Brain microvascular endothelial cell (primary cell): ENCODE measurements at regions not wholly inside any gene's neighbourhood (a gene's known extent, or its start where the extent isn't known, plus 50 kb on each side); places are given as distances from the start of the nearest gene placed in this dataset.
A peak's percentile ranks its signal among the peaks of the same experiment; 100 is the strongest.

ENCODE experiments used
- DNase-seq: peaks from one replicate; pipeline ENCODE4 v3.0.0-alpha.2; 2020
- H3K27ac ChIP-seq: fragments of 250-450 bp; sonication (Bioruptor Pico); 2 replicates; pipeline ENCODE4 v1.5.1; 2020; ENCODE audit warnings: mild to moderate bottlenecking, moderate library complexity
- H3K27me3 ChIP-seq: fragments of 250-450 bp; sonication (Bioruptor Pico); replicated peaks from 2 replicates; pipeline ENCODE4 v1.5.1; 2020; ENCODE audit warnings: mild to moderate bottlenecking
- H3K36me3 ChIP-seq: fragments of 250-450 bp; sonication (Bioruptor Pico); replicated peaks from 2 replicates; pipeline ENCODE4 v1.5.1; 2020; ENCODE audit warnings: mild to moderate bottlenecking
- H3K4me3 ChIP-seq: 2 replicates; pipeline ENCODE4 v1.5.1; 2011; ENCODE audit warnings: low read depth, mild to moderate bottlenecking, control low read depth, low read length, moderate library complexity
- CTCF ChIP-seq: IDR thresholded peaks from 2 replicates; pipeline ENCODE4 v1.5.1; 2011; ENCODE audit warnings: low read depth, mild to moderate bottlenecking, moderate library complexity, low read length, control low read depth, inconsistent platforms; ENCODE audit errors: missing control alignments
- in situ Hi-C: cut with HindIII; loops from 2 replicates; pipeline ENCODE4 v1.10.0; 2017; ENCODE audit warnings: low sequenced_read_pairs, low pct_ligation_motif_present

- TF ChIP-seq CTCF: no peak
- no peaks in the 10 kb centered on the region for H3K27me3 ChIP-seq
- no peak overlapping the region for H3K4me3 ChIP-seq
- DNase-seq: no peak
- in situ Hi-C loops: no loop called here
- H3K27ac ChIP-seq: no peak overlapping the region
- H3K36me3 ChIP-seq: no peaks in the 10 kb centered on the region
These were observed 252.5 kb downstream of the GPM6A start for GRCh38 chr4:175559526-175559925.

GRCh38 chr4:175560604-175561003 lies 251.5 kb downstream of the GPM6A start:
- H3K27me3 ChIP-seq: no peaks in the 10 kb centered on the region
- H3K4me3 ChIP-seq: no peak overlapping the region
- TF ChIP-seq CTCF: peak; percentile 38
- DNase-seq: peak; percentile 25
- in situ Hi-C loops: no loop called here
- no peaks in the 10 kb centered on the region for H3K36me3 ChIP-seq
- H3K27ac ChIP-seq: no peak overlapping the region

GRCh38 chr4:175561696-175562095 lies 250.4 kb downstream of the GPM6A start:
- H3K4me3 ChIP-seq: no peak overlapping the region
- H3K36me3 ChIP-seq: no peaks in the 10 kb centered on the region
- no peaks in the 10 kb centered on the region for H3K27me3 ChIP-seq
- DNase-seq: no peak
- H3K27ac ChIP-seq: no peak overlapping the region
- TF ChIP-seq CTCF: no peak
- in situ Hi-C loops: no loop called here

- no peak for DNase-seq
- no peak for TF ChIP-seq CTCF
- in situ Hi-C loops: no loop called here
- Histone ChIP-seq H3K27ac (no peak overlapping the region), H3K4me3 (no peak overlapping the region), H3K36me3 (no peaks in the 10 kb centered on the region), H3K27me3 (no peaks in the 10 kb centered on the region)
These were observed 250.0 kb downstream of the GPM6A start for GRCh38 chr4:175562111-175562510.

- DNase-seq: no peak
- in situ Hi-C loops: no loop called here
- TF ChIP-seq CTCF: no peak
- H3K27me3 ChIP-seq: no peaks in the 10 kb centered on the region
- no peak overlapping the region for H3K4me3 ChIP-seq
- H3K27ac ChIP-seq: no peak overlapping the region
- no peaks in the 10 kb centered on the region for H3K36me3 ChIP-seq
These were observed 249.5 kb downstream of the GPM6A start for GRCh38 chr4:175562542-175562941.
